Erythroblast (primary cell): ENCODE measurements at regions not wholly inside any gene's neighbourhood (a gene's known extent, or its start where the extent isn't known, plus 50 kb on each side); places are given as distances from the start of the nearest gene placed in this dataset.

Experiments
- GATA1 ChIP-seq: IDR thresholded peaks from 2 replicates; pipeline ENCODE4 v1.6.1; 2011; ENCODE audit warnings: low read depth, mild to moderate bottlenecking, control low read depth, low read length, moderate library complexity
- POLR2A ChIP-seq: IDR thresholded peaks from 2 replicates; pipeline ENCODE4 v1.6.1; 2011; ENCODE audit warnings: mild to moderate bottlenecking, low read length

DNA sequence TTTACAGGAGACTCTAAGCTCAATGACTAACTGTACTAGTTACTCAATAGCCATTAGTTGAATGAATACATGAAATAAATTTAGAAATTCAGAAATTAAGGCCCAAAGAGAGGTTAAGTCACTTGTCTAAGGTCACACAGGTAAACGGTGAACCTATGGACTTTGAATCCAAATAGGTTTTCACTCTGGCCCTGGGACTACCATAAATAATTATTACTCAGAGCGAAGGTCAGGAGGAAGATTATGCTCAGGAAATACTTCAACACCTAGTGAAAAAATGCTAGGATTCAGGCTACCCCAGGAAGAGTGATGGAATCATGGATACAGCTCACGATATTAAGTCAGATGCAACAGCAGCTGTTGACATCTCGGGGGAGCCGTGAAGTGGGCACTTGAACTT lies 417.4 kb downstream of the GABRG2 start:
- TF ChIP-seq POLR2A (no peak), GATA1 (no peak)
